GM21619 (cell line): ENCODE measurements at regions not wholly inside any gene's neighbourhood (a gene's known extent, or its start where the extent isn't known, plus 50 kb on each side); places are given as distances from the start of the nearest gene placed in this dataset.

Experiments
- ATAC-seq: cut with Tn5 transposase; IDR thresholded peaks from one replicate; pipeline ENCODE4 v1.9.1; 2021; ENCODE audit not compliant: unreplicated experiment

GRCh38 chr14:96727073-96727472 is 70.1 kb upstream of the VRK1 start:
- no peak for ATAC-seq

DNA sequence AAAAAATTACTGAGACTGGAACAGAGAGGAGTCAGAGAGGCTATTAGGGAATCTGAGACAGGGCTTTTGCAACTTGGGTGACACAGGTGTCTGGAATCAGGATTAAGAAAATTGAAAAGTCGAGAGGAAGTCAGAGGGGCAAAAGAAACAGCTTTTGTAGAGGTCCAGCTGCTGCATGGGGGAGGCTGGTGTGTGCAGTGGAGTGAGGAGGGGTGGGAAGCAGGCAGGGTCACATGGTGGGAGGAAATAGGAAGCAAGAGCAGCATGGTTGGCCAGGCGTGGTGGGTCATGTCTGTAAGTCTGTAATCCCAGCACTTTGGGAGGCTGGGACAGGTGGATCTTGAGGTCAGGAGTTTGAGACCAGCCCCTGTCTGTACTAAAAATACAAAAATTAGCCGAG is 69.7 kb upstream of the VRK1 start:
- ATAC-seq: no peak

DNA sequence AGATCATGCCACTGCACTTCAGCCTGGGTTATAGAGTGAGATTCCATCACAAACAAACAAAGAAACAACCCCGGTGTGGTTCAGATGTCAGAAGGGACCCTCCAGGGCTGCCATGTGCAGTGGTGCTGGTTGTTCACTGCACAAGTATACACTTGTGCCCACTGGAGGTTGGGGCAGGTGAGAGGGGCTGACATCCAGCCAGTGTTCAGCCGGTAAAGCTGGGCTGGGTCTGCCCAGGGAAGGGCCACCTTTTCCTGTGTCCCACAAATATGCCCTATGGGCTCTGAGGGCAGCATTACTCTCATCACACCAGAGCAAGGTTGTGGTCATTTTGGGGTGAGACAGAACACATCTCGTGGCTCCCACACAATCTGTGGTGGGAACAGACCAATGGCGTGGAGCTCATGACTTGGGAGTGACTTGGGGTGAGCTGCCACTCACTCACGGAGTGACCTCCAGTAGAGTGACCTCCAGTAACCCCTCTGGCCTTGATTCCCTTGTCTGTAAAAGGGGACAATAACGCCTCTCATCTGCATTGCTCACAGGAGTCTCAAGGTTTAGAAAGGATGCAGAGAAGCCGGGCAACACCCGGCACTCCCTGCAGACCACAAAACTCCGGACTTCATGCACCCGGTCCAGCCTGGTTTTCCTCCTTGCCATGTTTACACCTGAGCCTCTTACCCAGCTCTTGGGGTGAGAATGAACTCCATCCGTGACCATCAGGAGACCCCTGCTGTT is 69.0 kb upstream of the VRK1 start:
- no peak for ATAC-seq

GRCh38 chr14:96729889-96730288 is 67.3 kb upstream of the VRK1 start:
- no peak for ATAC-seq

DNA sequence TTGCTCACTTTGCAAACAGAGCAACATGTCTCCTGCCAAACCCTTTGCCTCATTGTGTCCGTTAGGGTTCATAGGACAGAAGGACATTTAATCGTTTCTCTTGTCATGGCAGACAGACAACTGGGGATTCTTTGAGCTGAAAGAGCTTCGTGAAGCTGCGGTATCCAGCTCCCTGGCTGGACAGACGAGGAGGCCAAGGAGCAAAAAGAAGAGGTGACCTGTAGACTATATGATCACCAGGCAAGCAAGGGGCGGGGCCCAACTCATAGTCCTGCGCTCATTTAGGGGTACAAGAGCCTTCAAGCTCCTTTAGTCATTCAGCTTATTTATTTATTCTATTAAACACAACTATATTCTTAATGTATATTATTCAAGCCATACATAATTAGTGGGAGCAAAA is 66.8 kb upstream of the VRK1 start:
- no peak for ATAC-seq

- no peak for ATAC-seq
Measured at GRCh38 chr14:96734076-96734622, 63.0 kb upstream of the VRK1 start.

GRCh38 chr14:96735526-96735925 is 61.7 kb upstream of the VRK1 start:
- ATAC-seq: no peak

DNA sequence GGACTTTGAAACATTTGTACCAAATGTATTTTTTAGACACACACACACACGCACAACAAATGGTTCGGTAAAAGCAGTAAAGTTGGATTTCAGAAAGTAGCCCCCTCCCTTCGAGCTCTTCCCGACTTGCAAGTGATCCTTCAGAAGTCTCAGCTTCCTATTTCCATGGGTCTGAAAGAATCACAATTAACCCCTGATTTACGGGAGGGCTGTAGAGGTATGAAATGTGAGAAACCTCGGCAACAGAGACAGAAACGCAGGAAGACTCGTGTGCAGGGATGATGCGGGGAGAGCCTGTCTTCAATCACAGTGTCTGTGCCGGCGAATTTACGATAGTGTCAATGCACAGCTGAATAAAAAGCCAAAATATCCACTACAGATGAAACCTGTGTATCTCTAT is 60.7 kb upstream of the VRK1 start:
- no peak for ATAC-seq

DNA sequence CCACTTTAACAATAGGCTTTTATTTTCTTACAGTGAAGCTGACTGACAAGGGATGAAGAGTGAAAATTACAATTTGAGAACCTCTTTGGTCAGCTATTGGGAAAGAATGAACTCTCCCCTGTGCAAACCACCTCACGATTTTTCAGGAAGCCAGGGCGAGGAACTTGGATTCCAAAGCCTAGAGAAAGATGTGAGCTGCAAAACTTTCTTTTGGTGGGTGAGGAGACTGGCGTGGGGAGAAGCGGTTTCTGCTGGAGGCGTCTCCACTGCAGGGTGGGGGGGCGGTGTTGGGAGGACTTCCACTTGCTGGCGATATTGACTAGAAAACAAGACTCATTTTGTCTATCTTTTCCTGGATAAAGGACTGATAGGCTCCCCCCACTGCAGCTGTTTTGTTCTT is 59.3 kb upstream of the VRK1 start:
- ATAC-seq: no peak

DNA sequence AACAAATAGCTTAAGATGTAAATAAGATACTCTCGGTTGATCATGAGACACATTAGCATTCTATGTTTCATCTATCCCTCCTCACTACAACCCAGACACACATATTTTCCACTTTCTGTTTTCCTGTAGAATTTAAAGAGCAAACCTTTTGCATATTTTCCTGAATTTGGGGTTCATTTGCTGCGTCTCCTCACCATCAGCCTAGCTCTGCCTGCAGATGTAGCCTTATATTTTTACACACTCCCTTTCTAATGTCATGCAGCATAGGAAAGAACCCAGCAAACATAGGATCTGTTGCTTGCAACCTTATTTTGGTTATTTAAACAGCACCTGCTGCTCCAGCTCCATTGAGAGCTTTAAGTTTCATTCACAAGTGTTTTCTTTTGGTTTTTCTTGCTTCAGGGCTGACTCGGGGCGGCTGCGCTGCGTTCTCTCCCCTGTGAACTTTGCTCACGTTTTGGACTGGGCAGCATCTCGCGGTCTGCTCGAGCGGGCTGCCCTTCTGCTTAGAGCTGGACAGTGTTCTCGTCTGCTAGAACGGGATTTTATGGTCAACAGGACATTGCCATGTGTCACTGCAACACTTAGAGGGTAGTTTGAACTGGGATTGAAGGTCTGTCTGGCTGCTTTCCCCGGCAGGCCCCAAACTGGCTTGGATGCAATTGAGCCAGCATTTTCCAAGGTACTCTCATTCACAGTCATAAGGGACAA is 57.8 kb upstream of the VRK1 start:
- ATAC-seq: no peak

DNA sequence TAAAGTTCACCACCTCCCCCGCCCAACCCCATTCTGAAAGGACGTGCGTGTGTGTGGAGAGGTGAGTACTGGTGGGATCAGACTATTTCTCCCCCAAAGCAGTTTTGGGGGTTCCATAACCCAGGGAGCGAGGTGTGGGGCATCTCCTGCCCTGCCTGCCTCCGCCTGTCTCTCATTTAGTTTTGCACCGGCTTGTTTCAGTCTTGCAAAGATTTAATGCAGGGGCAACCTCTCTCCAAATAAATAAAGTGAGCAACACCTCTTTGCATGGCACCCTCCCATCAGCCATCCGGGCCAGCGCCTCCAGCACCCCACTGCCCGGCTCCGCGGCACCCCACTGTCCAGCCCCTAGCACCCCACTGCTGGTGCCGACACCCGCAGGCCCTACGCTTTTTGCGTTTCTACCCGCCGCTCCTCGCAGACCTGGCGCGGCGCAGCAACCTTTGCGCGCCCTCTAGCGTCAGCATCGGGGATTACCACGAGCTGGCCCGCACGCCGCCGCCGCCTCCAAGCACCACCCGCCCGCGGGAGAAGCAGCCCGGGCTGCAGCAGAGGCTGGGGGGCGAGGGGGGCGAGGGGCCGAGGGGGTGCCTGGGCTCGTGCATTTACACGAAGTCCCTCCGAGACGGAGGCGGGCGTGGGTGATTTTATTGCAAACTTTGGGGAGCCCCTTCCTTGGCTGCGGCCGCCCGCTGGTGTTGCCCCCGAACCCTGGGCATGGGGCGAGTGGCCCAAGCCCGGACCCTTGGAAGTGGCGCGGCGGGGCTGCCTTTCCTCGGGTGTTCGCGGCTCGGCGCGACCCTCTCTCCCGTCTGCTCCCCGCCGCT is 55.8 kb upstream of the VRK1 start:
- no peak for ATAC-seq

- no peak for ATAC-seq
Measured at GRCh38 chr14:96744262-96744661, 52.9 kb upstream of the VRK1 start.

DNA sequence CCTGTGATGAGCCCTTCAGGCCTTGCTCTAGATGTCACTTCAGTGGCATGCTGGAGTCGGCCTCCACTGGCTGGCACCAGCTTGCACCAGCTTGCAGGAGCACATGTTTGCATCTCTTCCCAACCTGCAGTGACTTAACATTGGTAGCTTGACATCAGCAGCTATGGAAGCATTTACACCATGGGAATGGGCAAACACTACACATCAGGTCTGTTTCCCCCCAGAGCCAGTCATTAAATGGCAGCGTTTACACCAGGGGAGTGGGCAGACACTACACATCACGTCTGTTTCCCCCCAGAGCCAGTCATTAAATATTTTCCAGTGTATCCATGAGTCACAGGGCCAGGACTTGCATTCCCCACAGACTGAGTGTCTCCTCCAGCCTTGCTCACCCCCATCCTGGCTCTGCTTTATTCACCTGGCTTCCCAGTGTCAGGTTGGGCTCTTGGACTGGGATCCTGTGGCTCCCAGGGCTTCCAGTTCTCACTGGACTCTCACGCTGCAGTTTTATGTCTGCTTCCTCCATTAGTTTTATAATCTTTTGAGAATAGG is 51.6 kb upstream of the VRK1 start:
- ATAC-seq: no peak

GRCh38 chr14:96746101-96746500 is 51.1 kb upstream of the VRK1 start:
- ATAC-seq: no peak

DNA sequence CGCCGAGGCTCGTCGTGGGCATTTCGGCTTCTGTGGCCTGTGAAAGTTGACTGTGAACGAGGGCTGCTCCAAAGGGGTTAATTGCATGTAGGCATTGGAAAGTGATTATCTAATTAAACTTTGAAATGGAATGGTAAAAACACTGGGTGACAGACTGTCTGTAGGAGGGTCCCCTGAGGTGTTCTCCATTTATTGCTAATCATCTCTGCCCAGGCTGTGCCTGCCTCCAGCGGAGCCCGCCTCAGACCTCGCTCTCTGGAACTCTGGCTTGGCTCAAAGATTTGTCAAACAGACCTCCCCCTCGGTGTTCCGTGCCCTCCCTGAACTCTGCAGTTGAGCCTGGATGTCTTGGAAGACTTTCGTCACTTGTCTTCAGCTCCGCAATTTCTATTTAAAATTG is 50.2 kb upstream of the VRK1 start:
- no peak for ATAC-seq
